SK-N-MC (cell line): ENCODE measurements at regions not wholly inside any gene's neighbourhood (a gene's known extent, or its start where the extent isn't known, plus 50 kb on each side); places are given as distances from the start of the nearest gene placed in this dataset.
"Not testable (repeated sequence)": the region's sequence is repeated elsewhere in the genome, so short reads cannot be mapped to it uniquely, and the experiment has no call there.

Experiments used
- EZH2 ChIP-seq: fragments of 200-600 bp; sonication (generic); IDR thresholded peaks from one replicate; pipeline ENCODE4 v1.6.1; 2017; ENCODE audit warnings: antibody characterized with exemption
- FOXP2 ChIP-seq: optimal IDR thresholded peaks from 2 replicates; pipeline ENCODE3; 2011; ENCODE audit warnings: mild to moderate bottlenecking, moderate library complexity; ENCODE audit not compliant: insufficient read depth; ENCODE audit errors: extremely low read length, control extremely low read depth
- POLR2AphosphoS5 ChIP-seq: IDR thresholded peaks from 2 replicates; pipeline ENCODE4 v1.6.1; 2012; ENCODE audit warnings: mild to moderate bottlenecking, low read depth, low read length, borderline replicate concordance

DNA sequence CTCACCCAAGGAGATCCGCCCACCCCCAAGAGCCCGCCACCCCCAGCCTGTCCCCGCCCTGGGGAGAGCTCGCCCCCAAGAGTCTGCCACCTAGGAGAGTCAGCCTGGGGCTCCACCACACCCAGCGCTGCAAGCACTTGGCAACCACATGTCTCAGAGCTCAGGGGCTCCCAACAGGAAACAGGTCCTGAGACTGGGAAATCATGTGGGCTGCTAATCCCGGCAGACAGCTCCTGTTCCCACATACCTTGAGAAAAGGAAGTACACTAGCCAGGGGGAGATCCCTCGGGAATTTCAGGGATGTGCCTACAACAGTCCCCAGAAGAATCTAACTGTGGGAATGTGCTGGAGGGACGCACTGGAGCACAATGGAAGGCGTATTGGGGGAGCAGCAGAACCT, 331.4 kb downstream of the ANAPC1 start:
- not testable (repeated sequence) for TF ChIP-seq EZH2, POLR2AphosphoS5, FOXP2
